ENCODE measurements at regions not wholly inside any gene's neighbourhood (a gene's known extent, or its start where the extent isn't known, plus 50 kb on each side); places are given as distances from the start of the nearest gene placed in this dataset.

DNA sequence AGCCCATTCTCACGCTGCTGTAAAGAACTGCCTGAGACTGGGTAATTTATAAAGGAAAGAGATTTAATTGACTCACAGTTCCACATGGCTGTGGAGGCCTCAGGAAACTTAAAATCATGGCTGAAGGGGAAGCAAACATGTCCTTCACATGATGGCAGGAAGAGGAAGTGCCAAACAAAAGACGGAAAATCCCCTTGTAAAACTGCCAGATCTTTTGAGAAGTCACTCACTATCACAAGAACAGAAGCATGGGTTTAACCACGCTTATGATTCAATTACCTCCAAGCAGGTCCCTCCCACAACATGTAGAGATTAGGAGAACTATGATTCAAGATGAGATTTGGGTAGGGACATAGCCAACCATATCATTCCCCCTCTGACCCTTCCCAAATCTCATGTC, 335.5 kb downstream of the IL15 start:
- no peak overlapping the region for H3K27ac Mint-ChIP-seq
- no peak for ATAC-seq (ENCODE audit: poor library complexity)
- H3K36me3 Mint-ChIP-seq (ENCODE audit: low read depth), result no peaks in the 10 kb centered on the region
- no peak for DNase-seq
- H3K27ac ChIP-seq (ENCODE audit: low read depth in 1 of 2, low read length in 2 of 2), result no peak overlapping the region
- intact Hi-C loops (cut with DNase I, micrococcal nuclease), result no loop called here
- H3K4me1 ChIP-seq (ENCODE audit: insufficient read depth, low read length), result no peaks in the 10 kb centered on the region
- ChIA-PET CTCF (no interaction called here), POLR2A (no interaction called here)
- TF ChIP-seq, protein P1, sequence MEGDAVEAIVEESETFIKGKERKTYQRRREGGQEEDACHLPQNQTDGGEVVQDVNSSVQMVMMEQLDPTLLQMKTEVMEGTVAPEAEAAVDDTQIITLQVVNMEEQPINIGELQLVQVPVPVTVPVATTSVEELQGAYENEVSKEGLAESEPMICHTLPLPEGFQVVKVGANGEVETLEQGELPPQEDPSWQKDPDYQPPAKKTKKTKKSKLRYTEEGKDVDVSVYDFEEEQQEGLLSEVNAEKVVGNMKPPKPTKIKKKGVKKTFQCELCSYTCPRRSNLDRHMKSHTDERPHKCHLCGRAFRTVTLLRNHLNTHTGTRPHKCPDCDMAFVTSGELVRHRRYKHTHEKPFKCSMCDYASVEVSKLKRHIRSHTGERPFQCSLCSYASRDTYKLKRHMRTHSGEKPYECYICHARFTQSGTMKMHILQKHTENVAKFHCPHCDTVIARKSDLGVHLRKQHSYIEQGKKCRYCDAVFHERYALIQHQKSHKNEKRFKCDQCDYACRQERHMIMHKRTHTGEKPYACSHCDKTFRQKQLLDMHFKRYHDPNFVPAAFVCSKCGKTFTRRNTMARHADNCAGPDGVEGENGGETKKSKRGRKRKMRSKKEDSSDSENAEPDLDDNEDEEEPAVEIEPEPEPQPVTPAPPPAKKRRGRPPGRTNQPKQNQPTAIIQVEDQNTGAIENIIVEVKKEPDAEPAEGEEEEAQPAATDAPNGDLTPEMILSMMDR (IDR thresholded peaks at IDR 0.05), result no peak
- no peak overlapping the region for H3K4me3 Mint-ChIP-seq
- no peak overlapping the region for H3K4me3 ChIP-seq (ENCODE audit: low read length)
- H3K4me1 Mint-ChIP-seq (ENCODE audit: low read depth), result no peaks in the 10 kb centered on the region
- H3K27me3 Mint-ChIP-seq, result peaks cover 9% of the 10 kb centered on the region
- H3K27me3 ChIP-seq (ENCODE audit: control insufficient read depth in 1 of 2, insufficient read depth in 2 of 2, low read length in 2 of 2), result no peaks in the 10 kb centered on the region
- H3K36me3 ChIP-seq (ENCODE audit: insufficient read depth, low read length), result no peaks in the 10 kb centered on the region
- H3K9me3 ChIP-seq (ENCODE audit: control insufficient read depth in 1 of 2, insufficient read depth in 1 of 2, low read length in 2 of 2), result peaks cover 0 to 4% of the 10 kb centered on the region in 2 experiments
- H3K9me3 Mint-ChIP-seq, result peaks cover 9% of the 10 kb centered on the region

DNA sequence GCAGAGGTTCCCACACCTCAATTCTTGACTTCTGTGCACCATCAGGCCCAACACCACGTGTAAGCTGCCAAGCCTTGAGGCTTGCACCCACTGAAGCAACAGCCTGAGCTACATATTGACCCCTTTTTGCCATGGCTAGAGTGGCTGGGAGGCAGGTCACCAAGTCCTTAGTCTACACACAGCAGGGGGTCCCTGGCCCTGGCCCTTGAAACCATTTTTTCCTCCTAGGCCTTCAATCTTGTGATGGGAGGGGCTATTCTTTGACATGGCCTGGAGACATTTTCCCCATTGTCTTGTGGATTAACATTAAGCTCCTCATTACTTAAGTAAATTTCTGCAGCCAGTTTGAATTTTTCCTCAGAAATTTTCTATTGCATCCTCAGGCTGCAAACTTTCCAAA, 336.6 kb downstream of the IL15 start:
- TF ChIP-seq, protein P1 (IDR thresholded peaks at IDR 0.05), result no peak
- H3K27me3 ChIP-seq (ENCODE audit: control insufficient read depth in 1 of 2, insufficient read depth in 2 of 2, low read length in 2 of 2), result no peaks in the 10 kb centered on the region
- H3K9me3 ChIP-seq (ENCODE audit: control insufficient read depth in 1 of 2, insufficient read depth in 1 of 2, low read length in 2 of 2), result peaks cover 0 to 4% of the 10 kb centered on the region in 2 experiments
- no peak overlapping the region for H3K4me3 ChIP-seq (ENCODE audit: low read length)
- ChIA-PET POLR2A (no interaction called here), CTCF (no interaction called here)
- Mint-ChIP-seq H3K36me3 (ENCODE audit: low read depth) (no peaks in the 10 kb centered on the region), H3K27ac (no peak overlapping the region), H3K9me3 (peaks cover 7% of the 10 kb centered on the region), H3K4me3 (no peak overlapping the region), H3K27me3 (peaks cover 6% of the 10 kb centered on the region), H3K4me1 (ENCODE audit: low read depth) (no peaks in the 10 kb centered on the region)
- DNase-seq (no peak), ATAC-seq (ENCODE audit: poor library complexity) (no peak)
- H3K36me3 ChIP-seq (ENCODE audit: insufficient read depth, low read length), result no peaks in the 10 kb centered on the region
- no peaks in the 10 kb centered on the region for H3K4me1 ChIP-seq (ENCODE audit: insufficient read depth, low read length)
- intact Hi-C loops (cut with DNase I, micrococcal nuclease), result no loop called here
- H3K27ac ChIP-seq (ENCODE audit: low read depth in 1 of 2, low read length in 2 of 2), result no peak overlapping the region
